H1 (cell line): ENCODE measurements at regions not wholly inside any gene's neighbourhood (a gene's known extent, or its start where the extent isn't known, plus 50 kb on each side); places are given as distances from the start of the nearest gene placed in this dataset.

Source experiments
- CTCF ChIA-PET: fragments of 300-600 bp; sonication (Branson Sonifier 250); formaldehyde crosslinking; loops from one replicate; lab custom pipeline; 2021; ENCODE audit not compliant: partially characterized antibody; lab: Charles Lee
- POLR2A ChIA-PET: fragments of 300-600 bp; sonication (Branson Sonifier 250); formaldehyde crosslinking; loops from one replicate; lab custom pipeline; 2021; ENCODE audit warnings: inconsistent platforms; ENCODE audit not compliant: partially characterized antibody; lab: Charles Lee
- DNase-seq, 2 experiments: peaks; one replicate each; pipeline versions ENCODE4 v3.0.0 to v3.0.0-alpha.2; 2010 to 2022; ENCODE audit warnings: low spot score in 2 of 2, low read depth in 1 of 2, mixed read lengths in 1 of 2
- FAIRE-seq: peaks from 2 replicates; lab custom pipeline; 2011; peaks lifted over from hg19 to GRCh38; lab: Jason Lieb, UNC
- H2AFZ ChIP-seq: 2 replicates; pipeline ENCODE4 v1.8.1; 2012; ENCODE audit warnings: low read length, inconsistent platforms
- H2AK5ac ChIP-seq: 2 replicates; pipeline ENCODE4 v1.6.1; 2013; ENCODE audit warnings: low read depth, low read length
- H2BK120ac ChIP-seq: replicated peaks from 2 replicates; pipeline ENCODE3; 2013; ENCODE audit warnings: low read depth, low read length, inconsistent platforms
- H2BK12ac ChIP-seq: 2 replicates; pipeline ENCODE4 v1.6.1; 2013; ENCODE audit warnings: low read depth, low read length
- H2BK15ac ChIP-seq: 2 replicates; pipeline ENCODE4 v1.6.1; 2013; ENCODE audit warnings: low read length
- H2BK20ac ChIP-seq: 2 replicates; pipeline ENCODE4 v1.6.1; 2013; ENCODE audit warnings: low read length
- H2BK5ac ChIP-seq: 2 replicates; pipeline ENCODE4 v1.6.1; 2013; ENCODE audit warnings: low read depth, low read length
- H3K14ac ChIP-seq: 2 replicates; pipeline ENCODE4 v1.6.1; 2013; ENCODE audit warnings: inconsistent platforms; ENCODE audit not compliant: insufficient read length
- H3K18ac ChIP-seq: 2 replicates; pipeline ENCODE4 v1.6.1; 2013; ENCODE audit warnings: low read length; ENCODE audit errors: extremely low read depth
- H3K23ac ChIP-seq: 2 replicates; pipeline ENCODE4 v1.6.1; 2013; ENCODE audit warnings: inconsistent platforms; ENCODE audit not compliant: insufficient read length
- H3K23me2 ChIP-seq: 2 replicates; pipeline ENCODE4 v1.6.1; 2013; ENCODE audit warnings: low read depth, low read length
- H3K27ac ChIP-seq: 2 replicates; pipeline ENCODE4 v1.6.1; 2011; ENCODE audit warnings: low read depth, low read length, inconsistent platforms
- H3K27me3 ChIP-seq, 4 experiments: replicated peaks in 1 of 4; 1 replicate in 1 of 4; 2 replicates in 3 of 4; pipeline versions ENCODE4 v1.6.1 to v1.8.1; 2011 to 2013; ENCODE audit warnings: low read length in 3 of 4, mild to moderate bottlenecking in 3 of 4, inconsistent platforms in 2 of 4, mixed read lengths in 2 of 4, moderate library complexity in 1 of 4; ENCODE audit not compliant: control insufficient read depth in 3 of 4, insufficient read depth in 3 of 4; ENCODE audit errors: extremely low read depth in 1 of 4
- H3K36me3 ChIP-seq, 4 experiments: 2 replicates each; pipeline versions ENCODE4 v1.6.1 to v1.8.1; 2011 to 2013; ENCODE audit warnings: mild to moderate bottlenecking in 4 of 4, low read length in 3 of 4, moderate library complexity in 2 of 4, control low read depth in 1 of 4, inconsistent platforms in 1 of 4; ENCODE audit not compliant: insufficient read depth in 4 of 4, control insufficient read depth in 2 of 4
- H3K4ac ChIP-seq: replicated peaks from 2 replicates; pipeline ENCODE3; 2013; ENCODE audit warnings: low read length, low read depth, mixed read lengths, inconsistent platforms; ENCODE audit not compliant: insufficient read length
- H3K4me1 ChIP-seq, 4 experiments: replicated peaks in 1 of 4; 1 replicate in 1 of 4; 2 replicates in 3 of 4; pipeline versions ENCODE4 v1.6.1 to v1.8.1; 2011 to 2013; ENCODE audit warnings: low read length in 3 of 4, inconsistent platforms in 2 of 4, mixed read lengths in 1 of 4; ENCODE audit not compliant: insufficient read depth in 4 of 4, control insufficient read depth in 3 of 4
- H3K4me2 ChIP-seq, 2 experiments: 2 replicates each; pipeline versions ENCODE4 v1.6.1 to v1.8.1; 2011 to 2013; ENCODE audit warnings: low read depth in 2 of 2, low read length in 2 of 2, control low read depth in 1 of 2, inconsistent platforms in 1 of 2, mild to moderate bottlenecking in 1 of 2; ENCODE audit not compliant: insufficient read depth in 1 of 2
- H3K4me3 ChIP-seq, 4 experiments: fragments of 200-600, 300-600 bp in 1 of 4; sonication (generic), shearing (Covaris generic), sonication (Bioruptor Twin) in 1 of 4; 2 replicates each; pipeline versions ENCODE4 v1.5.1 to v1.8.1; 2011 to 2016; ENCODE audit warnings: low read length in 4 of 4, low read depth in 3 of 4, control low read depth in 2 of 4, inconsistent platforms in 2 of 4, mild to moderate bottlenecking in 2 of 4, mixed read lengths in 1 of 4, moderate library complexity in 1 of 4; ENCODE audit not compliant: insufficient read depth in 2 of 4; ENCODE audit errors: extremely low read depth in 1 of 4
- H3K56ac ChIP-seq: replicated peaks from 2 replicates; pipeline ENCODE3; 2013; ENCODE audit warnings: low read depth, mild to moderate bottlenecking, mixed read lengths, low read length, inconsistent platforms; ENCODE audit not compliant: insufficient read length
- H3K79me1 ChIP-seq: 2 replicates; pipeline ENCODE4 v1.6.1; 2013; ENCODE audit warnings: low read depth, low read length, control low read depth
- H3K79me2 ChIP-seq, 2 experiments: 2 replicates each; pipeline versions ENCODE4 v1.6.1 to v1.8.1; 2012 to 2013; ENCODE audit warnings: low read length in 2 of 2, mild to moderate bottlenecking in 2 of 2, inconsistent platforms in 1 of 2; ENCODE audit not compliant: insufficient read depth in 2 of 2, control insufficient read depth in 1 of 2
- H3K9ac ChIP-seq, 4 experiments: replicated peaks in 1 of 4; 1 replicate in 1 of 4; 2 replicates in 3 of 4; pipeline versions ENCODE4 v1.6.1 to v1.8.1; 2011 to 2013; ENCODE audit warnings: low read depth in 3 of 4, low read length in 3 of 4, control low read depth in 2 of 4, mild to moderate bottlenecking in 2 of 4, moderate library complexity in 2 of 4, inconsistent platforms in 1 of 4; ENCODE audit errors: extremely low read depth in 1 of 4
- H3K9me3 ChIP-seq, 2 experiments: 2 replicates each; pipeline versions ENCODE4 v1.6.1 to v1.8.1; 2012 to 2013; ENCODE audit warnings: mild to moderate bottlenecking in 2 of 2, moderate library complexity in 2 of 2, control low read depth in 1 of 2, inconsistent platforms in 1 of 2, low read depth in 1 of 2, low read length in 1 of 2, mixed read lengths in 1 of 2; ENCODE audit not compliant: insufficient read depth in 2 of 2
- H4K20me1 ChIP-seq, 2 experiments: replicated peaks in 1 of 2; 2 replicates each; pipeline versions ENCODE3 to v1.8.1; 2011 to 2013; ENCODE audit warnings: inconsistent platforms in 2 of 2, low read length in 2 of 2, mild to moderate bottlenecking in 1 of 2; ENCODE audit not compliant: insufficient read depth in 2 of 2, control insufficient read depth in 1 of 2
- H4K5ac ChIP-seq: 2 replicates; pipeline ENCODE4 v1.6.1; 2013; ENCODE audit warnings: low read length, low read depth, mixed read lengths, inconsistent platforms; ENCODE audit not compliant: insufficient read length
- H4K8ac ChIP-seq: 2 replicates; pipeline ENCODE4 v1.8.0; 2013; ENCODE audit warnings: mild to moderate bottlenecking, moderate library complexity, low read length, inconsistent platforms; ENCODE audit not compliant: insufficient read depth; ENCODE audit errors: extremely low read depth
- H4K91ac ChIP-seq: replicated peaks from 2 replicates; pipeline ENCODE3; 2013; ENCODE audit warnings: low read length, mixed read lengths, inconsistent platforms; ENCODE audit not compliant: insufficient read length
- BCL11A ChIP-seq, 2 experiments: IDR thresholded peaks; one replicate each; pipeline ENCODE4 v1.6.1; 2011; ENCODE audit warnings: low read depth in 2 of 2, low read length in 2 of 2, mild to moderate bottlenecking in 2 of 2
- CBX5 ChIP-seq: fragments of 300-800, 300-1000 bp; sonication (generic); IDR thresholded peaks from 2 replicates; pipeline ENCODE4 v1.7.1; 2016; ENCODE audit warnings: antibody characterized with exemption, low read length, low read depth
- EGR1 ChIP-seq: IDR thresholded peaks from 2 replicates; pipeline ENCODE4 v1.6.1; 2011; ENCODE audit warnings: low read depth, low read length, borderline replicate concordance
- NRF1 ChIP-seq: IDR thresholded peaks from 2 replicates; pipeline ENCODE4 v1.6.1; 2011; ENCODE audit warnings: mild to moderate bottlenecking, low read depth, low read length, improper control_type of control experiment
- RAD21 ChIP-seq, 2 experiments: IDR thresholded peaks in 1 of 2; conservative IDR thresholded peaks in 1 of 2; 2 replicates each; pipeline ENCODE4 v1.6.1; 2011; ENCODE audit warnings: low read depth in 2 of 2, low read length in 2 of 2, improper control_type of control experiment in 1 of 2, inconsistent platforms in 1 of 2, mild to moderate bottlenecking in 1 of 2, moderate library complexity in 1 of 2
- RNF2 ChIP-seq: fragments of 200-900, 300-1000 bp; sonication (generic); IDR thresholded peaks from 2 replicates; pipeline ENCODE4 v1.7.1; 2016; ENCODE audit warnings: borderline replicate concordance, low read depth, mild to moderate bottlenecking, antibody characterized with exemption, low read length; ENCODE audit not compliant: poor library complexity, severe bottlenecking; ENCODE audit errors: missing control alignments
- SIRT6 ChIP-seq: IDR thresholded peaks from one replicate; pipeline ENCODE4 v1.7.1; 2012; ENCODE audit warnings: low read length, inconsistent platforms
- SUZ12 ChIP-seq: fragments of 200-600 bp; sonication (generic); IDR thresholded peaks from 2 replicates; pipeline ENCODE4 v1.6.1; 2012; ENCODE audit warnings: mild to moderate bottlenecking, inconsistent platforms, low read length, moderate library complexity, mixed read lengths
- TAF7 ChIP-seq: optimal IDR thresholded peaks from 2 replicates; pipeline ENCODE3; 2011; ENCODE audit warnings: low read depth, mild to moderate bottlenecking, inconsistent platforms, low read length, moderate library complexity, borderline replicate concordance
- YY1 ChIP-seq: IDR thresholded peaks from 2 replicates; pipeline ENCODE4 v1.6.1; 2011; ENCODE audit warnings: low read depth, mild to moderate bottlenecking, low read length
- ZNF274 ChIP-seq: IDR thresholded peaks from 2 replicates; pipeline ENCODE4 v1.7.0; 2012; ENCODE audit warnings: low read length, borderline replicate concordance; ENCODE audit errors: extremely low read depth
- WGBS, 2 experiments: shearing (Covaris generic) in 1 of 2; methylation state at CpG; one replicate each; pipeline versions ENCODE4 v1.1.6 to v1.1.7; 2013 to 2015; ENCODE audit warnings: low lambda C conversion rate in 2 of 2, mixed read lengths in 2 of 2, inconsistent platforms in 1 of 2, low coverage in 1 of 2, missing lambda C conversion rate in 1 of 2; ENCODE audit not compliant: insufficient replicate concordance in 2 of 2, insufficient coverage in 1 of 2, insufficient read length in 1 of 2; ENCODE audit errors: extremely low coverage in 1 of 2, missing lambda C conversion rate in 1 of 2; 5-methylcytosine and 5-hydroxymethylcytosine counted together
- TF ChIP-seq, protein P1 (sequence below): IDR thresholded peaks from 2 replicates; pipeline ENCODE4 v1.6.1; 2012; ENCODE audit warnings: inconsistent platforms

DNA sequence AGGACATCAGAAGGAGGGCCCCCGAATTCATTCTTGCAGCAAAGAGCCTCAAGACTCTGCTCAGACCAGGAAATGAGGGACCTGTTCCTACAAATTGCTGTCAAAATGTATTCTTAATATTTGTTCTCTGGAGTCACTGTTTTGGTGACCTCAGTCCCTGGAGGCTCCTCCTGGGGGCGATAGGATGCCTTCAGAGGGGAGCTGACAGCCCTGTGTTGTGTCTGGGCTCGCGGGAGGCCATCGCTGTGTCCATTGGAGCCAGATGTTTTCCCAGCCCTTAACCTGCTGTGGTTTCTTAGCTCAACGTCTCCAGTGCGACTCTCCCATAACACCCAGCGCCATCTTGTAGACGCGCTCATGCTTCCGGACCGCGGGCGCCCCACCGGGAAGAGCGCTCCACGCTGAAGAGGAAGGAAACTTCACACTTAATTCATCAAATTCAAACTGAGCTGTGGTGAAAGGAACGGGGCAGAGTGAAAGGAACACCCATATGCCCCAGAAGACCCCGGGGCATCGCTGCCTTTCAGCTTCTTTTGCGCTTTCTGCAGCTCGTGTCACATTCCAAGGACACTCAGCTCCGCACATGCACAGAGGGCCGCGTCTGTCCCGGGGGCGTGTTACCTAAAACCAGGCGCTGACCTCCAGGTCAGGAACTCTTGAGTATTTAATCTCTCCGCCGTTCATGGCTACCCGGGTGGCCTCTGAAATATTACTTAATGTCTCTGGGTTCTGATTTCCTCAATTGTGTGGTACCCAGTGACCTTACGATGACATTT, 112.3 kb upstream of the GDNF start:
- Histone ChIP-seq H2BK120ac (no peak overlapping the region), H4K8ac (no peak overlapping the region), H2AK5ac (no peak overlapping the region), H3K4me3 (no peak overlapping the region), H3K4ac (no peak overlapping the region), H3K23me2 (no peaks in the 10 kb centered on the region), H4K91ac (no peak overlapping the region), H4K5ac (no peak overlapping the region), H3K14ac (no peak overlapping the region), H2BK15ac (no peak overlapping the region), H3K18ac (no peak overlapping the region), H3K79me1 (no peaks in the 10 kb centered on the region), H3K23ac (no peak overlapping the region), H3K56ac (no peak overlapping the region), H2BK5ac (no peak overlapping the region), H2BK20ac (no peak overlapping the region), H2AFZ (peak overlapping the region; percentile 61; the same call in 1 of the 2 replicates), H3K9me3 (0 out of 4 replicates have a peak, but pooled peaks cover 0 to 1% of the 10 kb centered on the region in 2 experiments), H3K27me3 (no peaks in the 10 kb centered on the region), H3K4me2 (no peak overlapping the region), H3K9ac (no peak overlapping the region), H3K79me2 (no peaks in the 10 kb centered on the region), H3K4me1 (no peaks in the 10 kb centered on the region), H3K36me3 (no peaks in the 10 kb centered on the region), H3K27ac (no peak overlapping the region), H4K20me1 (no peaks in the 10 kb centered on the region), H2BK12ac (no peak overlapping the region)
- FAIRE-seq (no peak), DNase-seq (no peak)
- 88% methylated on average over 32 of the region's 32 CpGs; no CpG with 5 or more reads in 1 of the 2 experiments for WGBS, 2 experiments
- POLR2A ChIA-PET, result no interaction called here
- CTCF ChIA-PET, result interaction anchor here (0.6 to 3.5 kb wide), 13 partner anchors 11 to 540 kb away, joined by 3 to 23 read pairs (median 3); no protein-coding TSS in a partner anchor
- no peak for TF ChIP-seq BCL11A (IDR thresholded peaks at IDR 0.05; ENCODE audit: low read depth in 2 of 2, low read length in 2 of 2)
- TF ChIP-seq SUZ12, result no peak
- TF ChIP-seq, protein P1, sequence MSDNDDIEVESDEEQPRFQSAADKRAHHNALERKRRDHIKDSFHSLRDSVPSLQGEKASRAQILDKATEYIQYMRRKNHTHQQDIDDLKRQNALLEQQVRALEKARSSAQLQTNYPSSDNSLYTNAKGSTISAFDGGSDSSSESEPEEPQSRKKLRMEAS, result no peak
- TF ChIP-seq NRF1, result no peak
- TF ChIP-seq CBX5, result no peak
- no peak for TF ChIP-seq EGR1
- peak; percentile 51; the same call in 1 of the 2 replicates for TF ChIP-seq YY1
- TF ChIP-seq RAD21 (IDR thresholded peaks at IDR 0.05 in 1 of 2, conservative IDR thresholded peaks at IDR 0.05 in 1 of 2; ENCODE audit: low read depth in 2 of 2, low read length in 2 of 2), result peak; percentile 58 to 70
- TF ChIP-seq ZNF274, result no peak
- no peak for TF ChIP-seq SIRT6
- TF ChIP-seq RNF2, result no peak
- no peak for TF ChIP-seq TAF7
